GM21423 (cell line): ENCODE measurements at regions not wholly inside any gene's neighbourhood (a gene's known extent, or its start where the extent isn't known, plus 50 kb on each side); places are given as distances from the start of the nearest gene placed in this dataset.

ENCODE experiments used
- ATAC-seq: cut with Tn5 transposase; IDR thresholded peaks from one replicate; pipeline ENCODE4 v1.9.1; 2021; ENCODE audit warnings: mild to moderate bottlenecking, moderate library complexity; ENCODE audit not compliant: unreplicated experiment

DNA sequence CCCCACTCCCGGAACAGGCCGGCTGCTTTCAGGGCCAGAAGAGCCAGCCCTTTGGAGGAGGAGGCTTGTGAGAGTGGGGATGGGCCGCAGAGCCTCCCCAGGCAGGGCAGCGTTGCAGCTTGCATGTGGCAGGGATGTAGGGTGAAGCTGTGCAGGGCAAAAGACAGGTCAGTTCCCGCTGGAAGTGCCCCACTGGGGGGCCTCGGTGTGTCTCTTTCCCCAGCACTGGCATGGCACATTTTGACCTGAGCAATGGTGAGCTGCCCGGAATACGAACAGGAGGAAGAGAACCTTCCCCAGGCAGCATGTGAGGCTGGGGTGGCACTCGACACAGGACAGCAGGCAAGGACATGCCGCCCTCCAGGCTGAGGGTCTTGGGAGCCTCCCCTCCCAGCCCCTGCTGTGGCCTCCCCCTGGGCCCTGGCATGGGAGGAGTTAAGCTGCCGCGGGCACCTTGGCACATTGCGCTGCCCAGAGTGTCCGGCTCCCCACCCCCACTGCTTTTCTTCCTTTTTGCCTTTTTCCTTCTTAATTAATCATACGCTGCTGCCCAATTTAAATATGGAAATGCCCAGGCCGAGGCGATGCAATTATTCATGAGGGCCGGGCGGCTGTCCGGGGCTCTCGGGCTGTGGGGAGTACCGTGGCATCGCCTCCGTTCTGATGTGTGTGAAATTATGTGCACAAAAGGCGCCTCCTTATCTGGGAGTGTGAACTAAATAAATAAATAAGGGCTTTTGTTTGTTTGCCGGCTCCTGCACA lies 76.0 kb upstream of the WNT7B start:
- no peak for ATAC-seq

DNA sequence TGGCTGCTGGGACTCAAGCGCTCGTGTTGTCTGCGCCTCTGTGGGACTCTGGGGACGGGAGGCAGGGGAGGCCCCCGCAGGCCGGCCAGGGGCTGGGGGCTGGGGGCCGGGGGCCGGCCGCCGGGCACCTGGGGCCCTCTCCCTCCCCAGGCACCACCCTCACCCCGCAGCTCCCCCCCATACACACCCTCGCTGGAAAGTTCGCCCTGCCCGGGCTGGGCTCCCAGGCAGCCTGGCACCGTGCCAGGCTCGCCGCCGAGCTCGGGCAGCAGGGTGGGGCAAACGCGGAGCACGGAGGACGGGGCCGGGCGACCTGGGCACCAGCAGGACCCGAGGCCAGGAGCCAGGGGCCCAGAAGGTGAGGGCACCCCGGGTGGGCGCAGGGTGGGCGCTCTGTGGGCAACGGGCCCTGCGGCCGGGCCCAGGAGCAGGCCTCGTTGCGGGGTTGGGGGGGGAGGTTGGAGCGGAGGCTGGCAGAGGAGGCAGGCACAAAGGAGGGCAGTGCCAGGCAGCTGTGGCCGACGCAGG lies 76.7 kb upstream of the WNT7B start:
- ATAC-seq, result no peak

DNA sequence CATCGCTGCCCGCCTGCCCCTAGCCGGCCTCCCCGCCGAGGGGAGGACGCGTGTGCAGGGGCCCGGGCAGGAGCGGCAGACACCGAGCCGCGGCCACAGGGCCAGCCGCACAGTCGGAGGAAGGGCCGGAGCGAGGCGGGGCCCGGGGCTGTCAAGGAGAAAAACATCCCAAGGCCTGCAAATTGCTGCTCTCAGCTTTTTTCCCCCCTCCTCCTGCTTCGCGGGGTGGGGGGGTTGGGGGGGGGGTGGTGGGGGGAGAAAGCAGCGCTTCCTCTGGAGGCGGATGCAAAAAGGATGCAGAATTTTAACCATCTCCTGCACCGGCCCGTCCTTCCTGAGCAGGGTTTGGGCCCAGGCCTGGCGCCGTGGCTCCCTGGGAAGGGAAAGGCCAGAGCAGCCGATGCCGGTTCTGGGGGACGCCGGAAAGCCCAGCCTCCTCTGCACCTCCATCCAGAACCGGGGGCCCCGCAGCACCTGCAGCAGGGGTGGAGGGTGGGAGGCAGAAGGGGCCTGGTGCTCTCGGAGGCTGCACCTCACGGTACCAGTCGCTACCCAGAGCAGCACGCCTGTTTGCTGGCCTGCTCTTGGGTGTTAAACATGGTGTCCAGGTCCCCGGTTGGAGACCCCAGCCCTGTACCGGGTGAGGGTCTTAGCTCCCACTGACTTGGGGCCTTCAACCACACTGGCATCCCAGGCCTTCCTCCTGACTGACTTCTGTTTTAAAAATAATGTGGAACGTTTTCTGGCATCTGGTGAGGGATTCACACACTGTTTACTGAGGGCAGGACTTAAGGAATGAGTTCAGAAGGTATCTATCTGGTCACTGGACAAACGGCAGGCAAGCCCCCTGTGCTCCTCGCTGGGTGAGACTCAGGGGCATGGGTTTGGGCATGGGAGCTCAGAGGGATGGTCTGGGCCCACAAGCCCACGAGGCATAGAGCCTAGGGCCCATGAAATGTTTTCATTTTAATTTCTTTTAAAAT lies 77.4 kb upstream of the WNT7B start:
- no peak for ATAC-seq

DNA sequence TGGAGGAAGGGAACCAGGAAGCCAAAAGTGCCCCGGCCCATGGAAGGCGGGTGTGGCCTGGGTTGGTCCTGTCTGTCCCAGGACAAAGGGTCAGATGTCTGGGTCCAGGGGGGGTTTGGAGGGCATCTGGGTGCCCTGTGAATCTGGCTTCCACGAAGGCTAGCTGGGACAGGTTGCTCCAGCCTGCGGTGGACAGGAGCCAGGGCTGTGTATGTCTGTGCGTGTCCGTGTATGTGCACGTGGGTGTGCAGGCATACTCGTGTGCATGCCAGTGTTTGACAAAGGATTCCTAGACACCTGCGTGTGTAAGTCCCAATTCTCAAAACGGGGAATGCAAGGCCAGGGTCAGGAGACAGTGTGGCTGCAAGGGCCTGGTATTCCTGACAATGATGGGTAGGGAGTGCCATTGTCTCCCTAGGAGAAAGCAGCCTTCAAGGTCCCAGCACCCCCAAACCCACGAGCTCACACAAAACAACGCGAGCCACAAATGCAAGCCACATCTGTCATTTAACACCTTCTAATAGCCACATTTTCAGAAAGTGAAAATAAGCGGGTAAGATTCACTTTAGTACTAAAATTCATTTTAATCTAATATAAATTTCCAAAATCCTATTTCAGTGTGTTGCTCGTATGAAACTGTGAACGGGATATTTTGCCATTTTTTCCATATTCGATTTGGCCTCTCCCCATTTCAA lies 78.4 kb upstream of the WNT7B start:
- ATAC-seq, result no peak

DNA sequence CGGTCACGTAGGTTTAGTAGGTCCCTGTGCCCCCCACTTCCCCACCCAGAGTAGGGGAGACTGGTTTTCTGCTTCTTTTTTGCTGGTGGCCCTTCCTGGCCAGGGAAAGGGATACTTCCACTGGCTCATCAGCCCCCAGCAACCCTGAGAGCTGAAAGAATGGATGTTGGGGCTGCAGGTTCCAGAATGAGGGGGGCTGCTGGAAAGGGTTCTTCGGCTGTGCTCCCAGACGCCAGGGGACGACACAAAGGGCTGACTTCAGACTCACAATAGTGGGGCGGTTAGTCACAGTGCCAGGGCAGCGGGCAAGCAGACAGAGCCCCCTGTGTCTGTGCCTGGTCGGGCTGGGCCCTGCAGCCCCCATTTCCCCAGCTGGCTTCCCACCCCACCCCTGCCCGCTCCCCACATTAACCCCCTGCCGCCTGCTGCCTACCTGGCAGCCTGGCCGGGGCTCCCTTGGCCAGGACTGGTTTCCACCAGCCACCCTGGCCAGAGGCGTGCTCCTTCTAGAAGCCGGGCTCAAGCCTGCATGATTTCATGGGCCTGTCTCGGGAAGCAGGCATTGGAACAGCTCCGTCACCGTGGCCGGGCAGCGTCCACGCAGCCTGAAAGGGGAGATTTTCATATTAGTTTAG lies 79.1 kb upstream of the WNT7B start:
- ATAC-seq, result no peak

DNA sequence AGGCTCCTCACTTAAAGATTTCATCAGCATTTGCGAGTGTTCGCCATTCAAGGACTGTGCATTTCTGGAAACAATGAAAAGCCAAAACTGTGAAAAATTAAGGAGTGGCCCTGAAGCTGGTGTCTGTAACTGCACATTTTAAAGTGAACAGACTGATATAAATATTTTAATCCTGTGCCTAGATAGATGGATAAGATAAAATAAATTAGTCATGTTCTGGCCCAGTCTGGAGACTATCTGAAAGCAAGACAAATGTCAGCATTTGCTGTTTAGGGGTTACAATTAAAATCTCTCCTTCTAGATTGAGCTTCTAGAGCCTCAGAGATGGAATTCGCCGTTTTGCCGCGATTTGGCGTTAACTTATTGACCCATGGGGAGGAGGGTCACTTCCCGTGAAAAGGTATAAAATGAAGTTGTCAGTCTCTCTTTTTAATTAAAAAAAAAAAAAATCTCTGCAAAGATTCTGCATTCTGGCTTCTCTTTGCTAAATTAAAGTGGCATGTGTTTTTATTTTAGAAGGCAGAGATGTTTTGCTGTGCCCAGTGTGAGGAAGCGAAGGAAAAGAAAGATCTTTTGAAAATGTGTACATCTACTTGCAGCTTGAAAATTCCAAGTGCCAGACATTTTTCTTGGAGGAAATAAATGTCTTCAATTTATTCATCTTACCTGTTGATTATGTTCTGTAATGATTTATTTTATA lies 79.7 kb upstream of the WNT7B start:
- ATAC-seq, result no peak

DNA sequence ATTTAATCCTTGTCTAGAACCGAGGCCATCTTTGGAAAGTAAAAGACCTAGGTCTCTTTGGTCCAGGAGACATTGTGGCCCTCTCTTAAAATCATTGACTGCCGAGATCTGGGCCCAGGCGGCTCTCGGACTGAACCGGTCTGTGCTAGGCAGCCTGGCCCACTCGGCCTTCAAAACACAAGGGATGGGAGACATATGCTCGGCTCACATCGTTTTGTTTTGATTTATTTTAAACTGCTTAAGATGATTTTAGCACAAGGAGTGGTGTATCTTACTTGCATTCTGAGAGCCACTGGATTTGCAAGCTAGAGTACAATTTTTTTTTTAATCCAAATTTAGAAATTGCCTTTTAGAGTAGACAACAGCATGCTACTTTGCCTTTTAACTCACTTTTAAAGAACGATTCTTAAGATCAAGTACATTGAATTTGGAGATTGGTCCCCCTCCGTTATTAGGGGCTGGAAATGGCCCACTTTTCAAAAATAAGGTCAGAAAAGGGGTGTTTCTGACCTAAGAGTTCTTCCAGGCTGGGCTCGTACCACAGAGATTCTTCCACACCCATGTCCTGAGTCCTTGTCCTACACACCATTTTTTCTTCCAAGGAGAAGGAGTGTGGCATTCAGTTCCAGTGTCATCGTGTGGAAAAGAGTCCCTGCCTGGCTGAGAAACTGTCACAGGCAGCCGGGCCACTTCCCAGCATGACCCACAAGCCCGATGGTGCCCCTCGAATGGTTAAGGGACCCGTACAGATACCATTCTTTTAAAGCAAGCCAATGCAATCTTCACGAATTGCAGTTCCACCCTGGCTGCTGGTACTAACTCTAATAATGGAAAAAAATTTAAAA lies 80.5 kb upstream of the WNT7B start:
- ATAC-seq, result no peak

DNA sequence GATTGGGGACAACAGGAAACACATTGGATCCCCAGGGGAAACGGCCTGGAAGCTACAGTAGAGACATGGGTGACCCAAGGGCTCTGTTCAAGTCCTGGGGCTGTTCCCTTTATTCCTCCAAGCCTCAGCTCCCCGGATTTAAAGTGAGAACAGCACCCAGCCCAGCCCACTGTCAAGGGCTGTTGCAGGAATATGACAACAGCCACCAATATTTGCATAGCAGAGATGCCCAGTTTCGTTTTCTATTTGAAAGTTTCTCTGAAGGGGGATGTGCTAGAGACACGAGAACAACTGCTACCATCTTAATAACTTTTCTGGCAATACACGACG lies 81.1 kb upstream of the WNT7B start:
- ATAC-seq, result peak; percentile 67

DNA sequence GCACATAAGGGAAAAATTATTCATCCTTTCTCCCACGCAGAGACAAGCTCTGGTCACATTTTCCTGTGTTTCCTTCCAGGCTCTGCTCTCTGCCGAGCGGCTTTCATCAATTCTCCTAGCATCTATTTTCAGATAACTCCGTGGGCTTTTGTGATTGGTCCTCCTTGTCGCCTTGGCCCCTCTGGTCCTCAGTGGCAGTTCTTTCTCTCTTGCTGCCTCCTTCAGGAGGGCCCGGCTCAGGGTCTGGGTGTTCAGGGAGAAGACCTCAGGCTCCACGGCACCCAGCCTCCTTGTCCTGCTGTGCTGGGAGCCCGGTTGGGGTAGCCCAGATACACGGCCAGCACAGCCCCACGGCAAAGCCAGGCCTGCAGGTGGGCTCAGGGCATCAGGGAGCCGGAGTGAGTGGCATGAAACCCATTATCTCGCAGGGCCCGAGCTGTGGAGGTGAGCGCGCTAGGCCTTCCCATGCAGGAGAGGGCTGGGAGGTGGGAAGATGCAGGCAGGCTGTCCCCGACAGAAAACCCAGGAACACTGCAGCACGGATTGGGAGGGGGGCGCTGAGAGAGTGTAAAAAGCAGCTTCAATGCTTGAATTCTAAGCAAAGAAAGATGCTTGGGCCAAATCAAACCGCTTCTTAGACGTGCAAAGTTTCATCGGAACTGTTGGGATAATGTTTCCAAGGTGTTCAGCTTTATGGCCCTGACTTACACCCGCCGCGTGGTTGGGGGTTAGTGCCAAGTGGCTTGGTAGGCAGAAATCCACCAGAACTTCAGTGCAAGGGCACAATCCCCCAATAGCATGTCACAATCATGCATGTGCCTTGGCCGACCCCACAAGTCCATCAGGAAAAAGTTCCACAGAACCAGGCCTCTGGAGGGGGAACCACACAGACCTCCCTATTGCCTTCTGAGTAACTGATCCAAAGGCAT lies 81.9 kb upstream of the WNT7B start:
- no peak for ATAC-seq

DNA sequence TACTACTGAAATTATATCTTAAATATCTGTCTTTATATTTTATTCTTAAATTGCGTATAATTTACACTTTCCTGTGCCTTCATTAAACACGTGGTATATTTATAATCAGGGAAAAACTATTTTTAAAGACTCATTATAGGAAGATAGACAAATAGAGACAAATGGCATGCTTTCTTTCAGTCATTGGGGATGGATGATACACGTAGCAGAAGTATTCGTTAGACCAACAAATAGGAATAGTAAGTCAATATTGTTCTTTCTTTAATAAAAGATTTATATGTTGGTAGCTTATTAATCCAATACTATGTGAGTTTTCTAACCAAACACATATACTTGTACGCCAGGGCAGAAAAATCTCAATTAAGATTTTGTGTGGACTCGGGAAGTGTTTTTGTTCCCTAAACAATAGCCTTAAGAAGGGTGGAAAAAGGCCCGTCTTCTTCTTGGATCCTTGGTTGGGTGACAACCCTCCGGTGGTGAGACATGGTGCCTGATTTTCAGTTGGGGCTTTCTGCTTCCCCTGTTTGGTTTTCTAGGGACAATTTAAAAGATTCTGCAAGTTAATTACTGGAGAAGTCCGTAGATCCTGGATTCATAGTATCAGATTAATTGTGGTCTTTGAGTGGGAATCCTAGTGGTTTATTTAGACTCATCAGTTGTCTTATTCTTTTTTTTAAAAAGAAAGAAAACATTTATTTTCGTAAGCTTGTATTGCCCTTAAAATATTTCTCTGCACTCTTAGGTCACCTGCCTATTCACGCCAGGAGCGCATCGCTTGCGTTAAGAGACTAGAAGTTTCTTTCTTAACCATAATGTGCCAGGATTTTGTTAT lies 83.5 kb upstream of the WNT7B start:
- ATAC-seq, result no peak

DNA sequence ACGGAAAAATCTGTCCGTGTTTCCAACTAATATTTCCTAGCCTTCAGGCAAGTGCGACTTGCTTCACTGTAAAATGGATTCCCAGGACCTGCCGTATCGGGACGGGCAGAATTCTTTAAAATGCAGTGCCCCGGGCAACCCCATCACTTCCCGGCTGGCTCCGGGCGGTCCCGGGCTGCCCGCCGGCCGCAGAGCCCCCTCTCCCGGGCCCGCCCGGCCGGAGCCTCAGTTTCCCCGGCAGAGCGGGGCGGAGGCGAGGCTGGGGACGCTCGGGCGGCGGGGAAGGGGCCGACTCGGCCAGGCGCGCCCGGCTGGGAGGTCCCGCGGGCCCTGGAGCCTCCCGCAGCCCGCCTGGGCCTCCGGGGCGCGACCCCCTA lies 84.2 kb upstream of the WNT7B start:
- ATAC-seq, result no peak

DNA sequence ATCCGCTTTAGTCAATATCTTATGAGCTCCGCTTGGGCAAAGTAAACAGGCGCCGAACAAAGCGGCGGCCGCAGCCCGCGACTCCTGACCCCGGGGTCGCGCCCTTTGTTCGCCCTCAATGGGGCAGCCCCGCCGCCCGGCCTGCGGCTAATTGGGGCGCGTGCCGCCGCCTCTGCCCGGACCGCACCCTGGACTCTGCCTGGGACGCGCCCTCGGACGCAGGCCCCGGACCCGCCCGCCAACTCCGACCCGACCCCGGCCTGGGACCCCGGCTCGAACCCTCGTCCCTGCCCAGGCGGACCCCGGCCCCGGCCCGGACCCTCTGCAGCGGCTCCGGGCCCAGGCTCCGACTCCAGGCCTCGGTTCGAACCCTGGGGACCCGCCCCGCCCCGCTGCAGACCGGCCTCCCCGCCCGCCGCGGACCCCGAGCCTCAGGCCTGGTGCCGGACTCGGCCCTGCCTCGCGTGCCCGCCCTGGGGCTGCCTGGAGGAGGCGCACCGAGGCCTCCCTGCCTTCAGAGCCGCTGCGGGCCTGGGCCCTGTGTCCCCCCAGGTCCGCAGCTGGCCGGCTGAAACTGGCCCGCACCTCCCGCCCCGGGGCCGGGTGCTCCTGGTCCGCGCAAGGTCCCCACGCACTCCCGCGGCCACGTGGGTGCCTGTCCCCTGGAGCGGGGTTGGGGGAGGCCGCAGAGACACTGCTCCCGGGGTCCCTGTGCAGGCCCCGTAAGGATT lies 84.7 kb upstream of the WNT7B start:
- ATAC-seq, result no peak

DNA sequence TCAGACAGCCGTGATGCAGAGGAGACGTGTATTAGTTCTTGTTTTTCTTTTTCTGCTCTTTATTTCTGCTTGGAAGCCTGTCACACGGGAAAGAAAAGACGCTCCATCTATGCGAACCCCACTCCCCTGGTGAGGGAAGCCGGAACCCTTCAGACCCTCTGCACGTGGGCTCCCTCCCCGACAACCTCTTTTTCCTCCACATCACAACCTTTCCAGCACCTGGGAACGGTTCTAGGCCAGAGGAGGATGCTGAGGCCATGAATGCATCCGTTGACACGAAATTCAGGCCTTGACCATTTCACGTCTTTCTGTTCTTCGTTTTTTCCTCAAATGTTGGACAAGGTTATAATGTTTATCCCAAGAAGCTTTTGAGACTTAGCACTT lies 85.3 kb upstream of the WNT7B start:
- no peak for ATAC-seq

DNA sequence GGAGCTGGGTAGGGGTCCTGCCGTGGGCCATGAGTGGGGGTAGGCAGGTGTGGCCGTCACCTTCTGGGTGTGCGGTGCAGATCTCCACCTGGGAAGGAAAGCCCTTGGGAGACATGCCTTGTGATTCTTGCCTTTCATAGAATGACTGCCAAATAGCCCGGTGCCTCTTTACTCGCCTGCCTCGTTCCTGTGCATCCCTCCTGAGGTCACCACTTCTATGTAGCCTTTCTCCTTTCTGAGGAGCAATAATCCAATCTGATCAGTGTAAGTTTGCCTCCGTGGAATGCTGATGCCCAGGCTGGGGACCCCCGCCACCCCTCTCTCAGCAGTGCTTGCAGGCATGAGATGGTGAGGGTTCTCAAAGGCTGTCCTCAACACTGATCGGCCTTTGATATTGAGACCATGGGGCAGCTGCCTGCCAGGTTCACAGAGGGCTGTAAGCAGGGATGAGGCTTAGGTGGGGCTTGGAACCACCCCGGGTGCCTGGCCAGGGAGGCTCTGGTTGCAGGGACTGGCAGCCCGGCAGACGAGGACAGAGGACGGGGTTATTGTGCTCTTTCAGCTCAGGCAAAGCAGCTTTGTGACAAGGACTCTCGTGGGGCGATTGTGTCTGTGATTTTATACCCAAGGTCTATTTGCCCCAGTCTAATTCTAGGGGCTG lies 86.1 kb upstream of the WNT7B start:
- no peak for ATAC-seq

DNA sequence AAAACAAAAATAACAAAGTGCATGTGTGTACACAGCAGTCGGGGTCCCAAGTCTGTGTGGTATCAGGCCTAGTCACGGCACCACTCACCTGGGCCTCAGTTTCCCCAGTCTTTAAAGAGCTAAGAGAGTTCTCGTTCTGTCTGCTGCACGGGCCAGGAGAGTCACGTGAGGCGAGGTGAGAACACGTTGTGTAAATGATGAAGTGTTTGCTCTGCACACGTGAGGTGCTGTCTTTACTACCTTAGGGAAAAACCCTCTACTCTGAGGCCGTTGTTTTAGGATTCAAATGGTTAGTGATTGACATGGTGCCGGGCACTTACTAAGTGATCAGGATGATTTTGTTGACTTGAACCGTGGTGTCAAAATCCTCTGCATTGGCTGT lies 86.5 kb upstream of the PPARA start:
- ATAC-seq, result no peak

DNA sequence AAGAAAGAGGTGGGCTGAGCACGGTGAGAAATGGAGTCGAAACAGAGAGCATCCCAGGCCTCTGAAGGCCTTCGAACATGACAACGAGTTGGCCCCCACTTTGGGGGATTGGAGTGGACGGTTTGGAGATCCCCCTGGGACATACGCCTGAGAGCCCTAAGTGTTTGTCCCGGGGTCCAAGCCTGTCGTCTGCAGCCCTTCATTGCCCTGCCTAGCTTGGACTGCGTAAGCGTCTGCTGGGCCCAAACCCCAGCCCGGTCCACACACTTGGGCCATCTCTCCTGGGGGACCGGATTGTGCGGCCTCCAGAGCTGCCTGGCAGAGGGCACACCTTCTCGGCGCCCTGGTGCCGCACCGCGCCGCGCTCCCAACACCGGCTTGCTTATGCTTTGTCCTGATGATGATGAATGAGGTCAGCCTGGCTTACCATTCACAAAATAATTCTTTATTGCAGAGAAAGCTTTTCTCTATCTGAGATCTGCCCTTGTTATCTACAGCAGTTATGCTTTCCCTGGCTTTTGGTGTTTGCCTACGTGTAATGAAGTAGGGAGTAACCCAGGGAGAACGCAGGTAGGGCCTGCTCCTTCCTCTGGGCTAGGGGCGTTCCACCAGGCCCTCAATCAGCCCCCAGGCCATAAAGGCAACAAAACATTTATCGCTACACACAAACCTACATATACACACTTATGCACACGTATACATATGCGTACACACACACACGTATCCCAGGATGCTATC lies 85.9 kb upstream of the PPARA start:
- no peak for ATAC-seq
